ENCODE measurements at regions not wholly inside any gene's neighbourhood (a gene's known extent, or its start where the extent isn't known, plus 50 kb on each side); places are given as distances from the start of the nearest gene placed in this dataset.

- no peak for DNase-seq
Observed at GRCh38 chr5:68352166-68352565, 136.6 kb downstream of the PIK3R1 start.

- DNase-seq: no peak
Observed at GRCh38 chr5:68353605-68354004, 138.0 kb downstream of the PIK3R1 start.

GRCh38 chr5:68354315-68354714 lies 138.8 kb downstream of the PIK3R1 start:
- DNase-seq: no peak

- DNase-seq: no peak
Observed at GRCh38 chr5:68356216-68356615, 140.7 kb downstream of the PIK3R1 start.

- DNase-seq: no peak
Observed at GRCh38 chr5:68356623-68357022, 141.1 kb downstream of the PIK3R1 start.

- no peak for DNase-seq
Observed at GRCh38 chr5:68359699-68360098, 144.1 kb downstream of the PIK3R1 start.

- DNase-seq: no peak
Observed at GRCh38 chr5:68362331-68362730, 146.8 kb downstream of the PIK3R1 start.

GRCh38 chr5:68365889-68366288 lies 150.3 kb downstream of the PIK3R1 start:
- no peak for DNase-seq

- no peak for DNase-seq
Observed at GRCh38 chr5:68367287-68367686, 151.7 kb downstream of the PIK3R1 start.

GRCh38 chr5:68367717-68368116 lies 152.2 kb downstream of the PIK3R1 start:
- no peak for DNase-seq

GRCh38 chr5:68368311-68369022 lies 152.9 kb downstream of the PIK3R1 start:
- no peak for DNase-seq

GRCh38 chr5:68369023-68369359 lies 153.4 kb downstream of the PIK3R1 start:
- DNase-seq: no peak

GRCh38 chr5:68369457-68370125 lies 154.0 kb downstream of the PIK3R1 start:
- DNase-seq: no peak

GRCh38 chr5:68370196-68370595 lies 154.6 kb downstream of the PIK3R1 start:
- no peak for DNase-seq

- no peak for DNase-seq
Observed at GRCh38 chr5:68371607-68372006, 156.1 kb downstream of the PIK3R1 start.

- no peak for DNase-seq
Observed at GRCh38 chr5:68372161-68372560, 156.6 kb downstream of the PIK3R1 start.

GRCh38 chr5:68373050-68373449 lies 157.5 kb downstream of the PIK3R1 start:
- no peak for DNase-seq

GRCh38 chr5:68374796-68375518 lies 159.4 kb downstream of the PIK3R1 start:
- DNase-seq: no peak

- DNase-seq: no peak
Observed at GRCh38 chr5:68375540-68375939, 160.0 kb downstream of the PIK3R1 start.

GRCh38 chr5:68376935-68377334 lies 161.4 kb downstream of the PIK3R1 start:
- DNase-seq: no peak

- DNase-seq: no peak
Observed at GRCh38 chr5:68377733-68378132, 162.2 kb downstream of the PIK3R1 start.

- DNase-seq: no peak
Observed at GRCh38 chr5:68378204-68378820, 162.8 kb downstream of the PIK3R1 start.

- no peak for DNase-seq
Observed at GRCh38 chr5:68379275-68380036, 163.9 kb downstream of the PIK3R1 start.
